ENCODE measurements at regions not wholly inside any gene's neighbourhood (a gene's known extent, or its start where the extent isn't known, plus 50 kb on each side); places are given as distances from the start of the nearest gene placed in this dataset.
"Not testable (repeated sequence)": the region's sequence is repeated elsewhere in the genome, so short reads cannot be mapped to it uniquely, and the experiment has no call there.

DNA sequence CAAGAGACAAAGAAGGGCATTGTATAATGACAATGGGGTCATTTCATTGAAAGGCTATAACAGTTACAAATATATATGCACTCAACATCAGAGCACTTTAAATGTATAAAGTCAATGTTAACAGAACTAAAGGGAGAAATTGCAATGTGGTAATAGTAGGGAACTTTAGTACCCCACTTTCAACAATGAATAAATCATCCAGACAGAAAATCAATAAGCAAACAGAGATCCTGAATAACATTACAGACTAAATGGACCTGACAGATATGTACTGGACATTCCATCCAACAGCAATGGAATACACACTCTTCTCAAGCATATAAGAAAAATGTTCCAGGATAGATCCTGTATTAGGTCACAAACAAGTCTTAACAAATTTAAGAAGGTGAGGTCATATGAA is 90.5 kb upstream of the ALKAL2 start:
- DNase-seq (ENCODE audit: low read depth in 2 of 2) = no peak

DNA sequence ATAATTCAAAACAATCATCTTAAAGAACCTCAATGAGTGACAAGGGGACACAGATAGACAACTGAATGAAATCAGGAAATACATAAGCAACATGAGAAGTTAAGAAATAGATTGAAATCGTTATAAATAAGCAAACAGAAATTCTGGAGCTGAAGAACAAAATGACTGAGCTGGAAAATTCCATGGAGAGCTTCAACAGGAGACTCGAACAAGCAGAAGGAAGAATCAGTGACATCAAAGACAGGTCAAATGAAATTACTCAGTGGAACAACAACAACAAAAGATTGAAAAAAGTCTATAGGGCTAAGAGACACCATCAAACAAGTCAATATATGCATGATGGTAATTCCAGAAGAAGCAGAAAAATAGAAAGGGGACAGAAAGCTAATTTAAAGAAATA is 89.5 kb upstream of the ALKAL2 start:
- DNase-seq (ENCODE audit: low read depth in 2 of 2) = no peak

DNA sequence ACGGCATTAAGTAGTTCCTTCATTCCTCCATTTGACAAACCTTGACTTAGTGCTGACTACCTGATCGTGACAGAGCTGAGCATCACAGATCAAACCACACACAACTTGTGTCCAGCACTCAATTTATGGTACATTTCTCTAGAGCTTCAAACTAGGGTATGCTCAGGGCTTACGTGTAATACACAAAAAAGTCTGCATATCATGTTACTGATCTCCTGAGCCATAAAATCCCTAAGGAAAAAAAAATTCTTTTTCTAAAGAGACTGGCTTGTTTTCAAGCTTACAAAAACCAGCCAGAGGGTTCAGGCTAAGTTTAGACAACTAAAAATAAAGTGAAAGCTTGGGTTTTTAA is 88.0 kb upstream of the ALKAL2 start:
- DNase-seq (ENCODE audit: low read depth in 2 of 2) = no peak

DNA sequence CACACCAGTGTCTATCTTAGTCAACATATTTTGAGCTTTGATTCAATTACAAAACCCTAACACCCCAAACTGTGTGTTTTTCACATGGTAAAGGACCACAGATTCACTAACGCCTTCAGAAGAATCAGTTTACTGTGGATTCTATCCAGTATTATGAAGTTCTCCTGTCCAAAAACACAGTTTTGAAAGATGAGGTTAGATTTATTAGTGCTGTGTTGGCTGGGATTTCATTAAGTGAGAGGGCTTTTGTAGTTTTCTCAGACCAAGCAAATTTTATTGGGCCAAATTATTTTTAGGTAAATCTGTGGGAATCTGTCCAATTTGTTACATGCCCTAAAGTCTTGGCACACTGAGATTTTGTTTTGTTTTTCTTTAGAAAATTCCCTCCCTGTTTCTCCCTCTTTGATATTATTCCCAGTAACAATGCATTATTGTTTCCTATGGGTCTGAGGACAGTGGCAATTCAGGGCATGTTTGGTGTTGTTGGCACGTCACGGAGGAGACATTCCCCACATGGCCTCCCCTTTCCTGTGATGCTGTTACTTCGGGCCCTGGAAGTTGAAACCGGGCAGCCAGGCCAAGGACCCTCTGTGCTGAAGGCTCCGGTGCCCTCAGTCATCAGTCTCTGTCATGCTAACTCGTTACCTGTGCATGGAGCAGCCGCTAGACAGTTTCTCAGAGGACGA is 87.5 kb upstream of the ALKAL2 start:
- no peak for DNase-seq (ENCODE audit: low read depth in 2 of 2)

DNA sequence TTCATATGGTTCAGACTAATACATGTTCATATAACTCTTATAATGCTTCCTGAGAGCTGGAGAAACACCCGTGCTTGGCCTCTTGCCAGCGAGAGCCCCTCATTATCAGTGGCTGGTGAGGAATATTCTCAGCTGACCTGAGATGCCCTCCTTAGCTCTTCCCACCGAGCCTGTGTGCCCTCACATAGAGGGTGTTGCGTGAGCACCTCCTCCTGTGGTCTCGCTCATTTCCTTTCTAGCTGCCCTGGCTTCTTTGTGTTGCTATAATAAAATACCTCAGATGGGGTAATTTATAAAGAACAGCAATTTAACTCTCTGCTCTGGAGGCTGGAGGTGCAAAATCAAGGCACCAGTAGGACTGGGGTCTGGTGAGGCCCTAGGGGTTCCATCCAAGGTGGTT is 80.5 kb upstream of the ALKAL2 start:
- DNase-seq (ENCODE audit: low read depth in 2 of 2) = no peak

DNA sequence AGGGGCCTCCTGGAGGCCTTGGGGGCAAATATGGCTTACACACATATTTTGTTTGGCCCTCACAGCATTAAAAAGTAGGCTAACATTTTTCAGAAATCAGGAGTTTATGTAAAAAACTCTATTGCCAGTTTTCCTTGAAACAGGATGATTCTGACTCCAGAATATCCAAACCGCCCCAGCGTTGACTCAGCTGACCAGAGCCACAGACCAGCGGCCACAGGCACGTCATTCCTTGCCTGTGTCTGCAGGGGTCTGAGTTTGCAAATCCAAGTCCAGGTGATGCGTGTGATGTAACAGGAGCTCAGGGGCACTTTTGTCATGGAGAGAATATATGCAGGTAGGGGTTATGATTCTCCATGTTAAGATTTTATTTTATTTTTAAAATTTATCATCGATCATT is 79.4 kb upstream of the ALKAL2 start:
- no peak for DNase-seq (ENCODE audit: low read depth in 2 of 2)

DNA sequence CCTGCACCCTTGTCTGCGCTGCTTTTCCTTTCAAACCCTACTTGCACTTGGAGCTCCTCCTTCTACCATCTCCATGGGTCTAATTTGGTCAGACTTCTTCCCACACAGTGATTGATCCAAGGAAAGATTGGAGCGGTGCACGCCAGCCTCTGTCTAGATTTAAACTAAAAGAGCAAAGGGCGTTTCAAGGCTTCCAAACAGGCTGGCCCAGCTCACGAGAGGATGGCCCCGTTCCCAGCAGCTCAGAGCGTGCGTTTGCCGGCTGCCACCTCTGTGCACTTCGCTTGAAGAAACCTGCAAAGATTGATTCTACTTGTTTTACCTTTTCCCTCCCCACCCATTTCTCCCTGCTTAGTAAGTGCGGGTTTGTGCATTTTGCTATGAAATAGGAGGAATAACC is 78.8 kb upstream of the ALKAL2 start:
- no peak for DNase-seq (ENCODE audit: low read depth in 2 of 2)

DNA sequence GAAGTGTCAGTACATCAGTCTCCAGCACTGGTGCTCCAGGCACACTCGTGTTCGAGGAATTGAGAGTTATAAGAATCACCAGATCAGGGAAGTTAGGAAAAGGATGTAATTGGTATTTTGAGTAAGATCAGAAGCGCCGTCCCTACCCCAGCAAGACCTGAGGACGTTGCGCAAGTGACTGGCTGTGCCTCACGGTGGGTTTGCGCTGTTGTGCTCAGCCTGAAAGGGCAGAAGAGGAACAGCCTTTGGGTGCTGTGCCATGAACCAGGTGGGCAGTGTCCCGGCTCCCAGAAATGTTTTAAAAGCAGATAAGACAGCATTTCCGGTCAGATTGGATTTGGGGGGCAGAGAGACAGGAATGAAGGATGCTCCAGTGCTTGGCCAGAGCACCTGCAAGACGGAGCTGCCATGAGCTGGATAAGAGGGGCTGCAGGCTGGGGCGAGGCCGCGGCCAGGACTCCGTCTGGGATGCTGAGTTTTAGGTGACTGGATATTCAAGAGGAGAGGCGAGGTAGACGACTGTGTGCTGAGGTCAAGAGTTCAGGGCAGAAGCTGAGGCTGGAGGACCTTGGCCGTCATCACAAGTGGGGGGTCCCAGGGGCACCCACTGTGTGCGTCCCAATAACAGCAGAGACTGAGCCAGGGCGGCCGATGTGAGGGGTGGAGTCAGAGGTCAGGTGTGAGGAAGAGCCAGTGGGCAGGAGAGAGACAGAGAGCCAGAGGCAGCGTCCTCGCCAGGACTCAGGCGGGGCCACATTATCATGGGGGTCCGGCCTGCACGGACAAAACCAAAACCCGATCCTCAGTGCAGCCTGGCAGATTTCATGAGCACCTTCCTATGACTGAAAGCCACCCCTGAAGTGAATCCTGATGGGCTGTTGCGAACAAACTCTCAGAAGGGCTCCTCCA is 77.7 kb upstream of the ALKAL2 start:
- DNase-seq (ENCODE audit: low read depth in 2 of 2) = no peak

DNA sequence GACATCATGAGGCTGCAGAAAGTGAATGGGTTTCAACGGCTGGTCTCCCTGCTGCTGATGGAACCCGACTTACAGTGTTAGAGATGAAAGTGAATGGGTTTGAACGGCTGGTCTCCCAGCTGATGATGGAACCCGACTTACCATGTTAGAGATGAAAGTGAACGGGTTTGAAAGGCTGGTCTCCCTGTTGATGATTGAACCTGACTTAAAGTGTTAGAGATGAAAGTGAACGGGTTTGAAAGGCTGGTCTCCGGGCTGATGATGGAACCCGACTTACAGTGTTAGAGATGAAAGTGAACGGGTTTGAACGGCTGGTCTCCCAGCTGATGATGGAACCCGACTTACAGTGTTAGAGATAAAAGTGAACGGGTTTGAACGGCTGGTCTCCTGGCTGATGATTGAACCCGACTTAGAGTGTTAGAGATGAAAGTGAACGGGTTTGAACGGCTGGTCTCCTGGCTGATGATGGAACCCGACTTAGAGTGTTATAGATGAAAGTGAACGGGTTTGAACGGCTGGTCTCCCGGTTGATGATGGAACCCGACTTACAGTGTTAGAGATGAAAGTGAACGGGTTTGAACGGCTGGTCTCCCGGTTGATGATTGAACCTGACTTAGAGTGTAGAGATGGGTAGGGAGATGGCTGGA is 76.1 kb upstream of the ALKAL2 start:
- no peak for DNase-seq (ENCODE audit: low read depth in 2 of 2)

DNA sequence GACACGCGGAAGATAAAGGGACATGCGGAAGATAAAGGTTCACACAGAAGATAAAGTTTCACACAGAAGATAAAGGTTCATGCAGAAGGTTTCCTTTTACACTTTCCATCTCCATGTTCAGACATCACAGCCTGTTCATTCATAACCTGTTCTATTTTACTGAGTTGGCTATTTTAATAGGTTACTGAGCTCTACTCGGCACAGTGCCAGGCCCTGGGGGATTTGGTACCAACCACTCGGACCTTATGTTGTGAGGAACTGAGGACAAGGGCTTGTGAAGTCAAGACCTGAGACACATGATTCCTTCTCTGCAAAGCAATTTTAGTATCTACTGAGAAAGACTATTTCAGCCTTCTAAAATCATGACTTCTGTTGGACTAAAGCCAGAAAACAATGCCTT is 75.0 kb upstream of the ALKAL2 start:
- DNase-seq (ENCODE audit: low read depth in 2 of 2) = no peak

DNA sequence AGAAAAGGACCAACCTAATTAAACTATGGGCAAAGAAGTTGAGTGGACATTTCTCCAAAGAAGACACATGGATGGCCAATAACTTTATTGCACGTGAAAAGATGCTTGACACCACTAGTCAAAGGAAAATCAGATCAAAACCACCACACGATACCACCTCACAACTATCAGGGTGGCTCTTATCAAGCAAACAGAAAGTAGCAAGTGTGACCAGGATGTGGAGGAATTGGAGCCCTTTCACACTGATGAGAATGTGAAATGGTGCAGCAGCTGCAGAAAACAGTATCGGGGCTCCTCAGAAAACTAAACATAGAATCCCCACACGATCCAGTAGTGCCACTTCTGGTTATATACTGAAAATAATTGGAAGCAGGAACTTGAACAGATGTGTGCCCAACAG is 72.2 kb upstream of the ALKAL2 start:
- DNase-seq (ENCODE audit: low read depth in 2 of 2) = no peak

DNA sequence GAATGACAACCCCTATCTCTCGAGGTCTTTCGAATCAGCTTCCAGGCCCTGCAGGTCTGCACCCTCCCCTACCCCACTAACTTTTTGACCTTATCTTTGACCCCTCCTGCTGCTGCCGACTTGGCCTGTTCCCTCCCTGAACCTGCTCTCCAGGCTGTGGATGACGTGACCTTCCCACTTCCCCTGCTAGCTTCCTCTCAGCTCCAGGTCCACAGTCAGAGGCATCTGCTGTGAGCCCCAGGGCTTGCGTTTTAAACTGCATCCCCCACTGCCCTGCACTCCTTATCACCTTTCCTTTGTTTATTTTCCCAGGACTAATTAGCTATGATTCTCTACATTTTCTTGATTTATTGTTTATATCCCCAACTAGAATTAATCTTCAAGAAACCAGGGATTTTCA is 71.2 kb upstream of the ALKAL2 start:
- DNase-seq (ENCODE audit: low read depth in 2 of 2) = no peak

DNA sequence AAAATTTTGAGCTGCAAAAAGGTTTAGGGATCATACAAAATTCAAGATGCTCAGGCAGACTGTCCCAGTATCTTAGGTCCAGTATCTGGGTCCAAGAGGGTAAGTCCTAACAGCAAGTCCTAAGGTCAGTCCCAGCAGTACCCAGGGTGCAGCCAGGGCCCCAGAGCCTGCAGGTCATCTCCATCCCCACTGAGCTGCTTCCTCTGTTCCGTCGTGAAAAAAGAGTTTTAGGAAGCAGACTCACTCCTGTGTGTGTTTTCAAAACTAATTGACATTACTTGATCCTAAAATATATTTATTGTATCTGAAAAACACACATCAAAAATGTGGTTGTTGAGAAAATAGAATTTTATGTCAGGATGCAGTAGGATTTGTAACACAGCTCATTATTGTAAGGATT is 69.9 kb upstream of the ALKAL2 start:
- no peak for DNase-seq (ENCODE audit: low read depth in 2 of 2)

DNA sequence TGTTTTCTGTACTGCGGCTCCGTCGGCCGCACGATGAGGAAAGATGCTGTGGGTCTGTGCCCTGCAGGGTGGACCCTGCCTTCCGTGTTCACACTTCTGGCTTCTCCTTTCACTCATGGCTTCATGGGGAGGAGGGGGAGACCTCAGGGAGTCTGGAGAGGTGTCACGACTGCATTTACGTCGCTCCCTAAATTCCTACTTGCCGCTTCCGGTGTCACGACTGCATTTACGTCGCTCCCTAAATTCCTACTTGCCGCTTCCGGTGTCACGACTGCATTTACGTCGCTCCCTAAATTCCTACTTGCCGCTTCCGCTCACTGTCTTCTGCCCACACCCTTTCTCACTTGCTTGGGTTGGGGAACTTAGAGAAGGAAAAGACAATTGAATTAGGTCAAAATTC is 68.4 kb upstream of the ALKAL2 start:
- DNase-seq (ENCODE audit: low read depth in 2 of 2) = not testable (repeated sequence)

DNA sequence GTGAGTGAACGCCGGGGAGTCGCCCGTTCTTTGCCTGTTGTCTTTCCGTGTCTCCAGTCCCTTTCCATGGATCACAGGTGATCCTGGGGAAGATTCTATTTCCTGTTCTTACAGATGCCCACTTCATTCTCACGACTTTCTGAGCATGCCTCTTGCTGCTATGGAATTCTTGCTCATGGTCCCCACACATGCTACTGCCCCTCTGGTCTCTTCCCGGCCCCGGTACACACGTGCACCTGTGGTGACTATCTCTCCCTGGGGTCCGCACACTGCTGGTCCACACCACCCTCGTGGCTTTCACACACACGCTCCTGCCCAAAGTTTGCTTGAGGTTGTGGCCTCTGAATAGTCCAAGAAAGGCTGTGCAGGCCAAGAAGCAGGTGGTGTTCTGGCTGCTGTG is 67.9 kb upstream of the ALKAL2 start:
- no peak for DNase-seq (ENCODE audit: low read depth in 2 of 2)

DNA sequence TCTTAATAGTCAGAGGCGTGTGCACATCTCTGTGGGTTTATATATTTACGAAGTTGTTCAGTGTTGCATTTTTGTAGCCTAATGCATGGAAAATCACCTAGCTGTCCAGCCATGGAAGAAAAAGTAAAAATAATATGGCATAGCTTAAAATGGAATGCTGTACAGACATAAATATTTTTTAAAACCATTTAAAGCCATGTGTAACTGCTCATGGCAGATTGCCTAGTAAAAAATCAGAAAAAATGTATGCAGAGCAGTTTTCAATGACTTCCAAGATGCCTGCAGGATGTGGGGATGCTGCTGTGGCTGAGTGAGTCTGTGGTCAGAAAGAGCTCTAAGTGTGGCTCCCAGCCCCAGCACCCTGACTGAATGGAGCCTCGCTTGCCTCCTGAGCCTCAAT is 64.8 kb upstream of the ALKAL2 start:
- DNase-seq (ENCODE audit: low read depth in 2 of 2) = no peak

DNA sequence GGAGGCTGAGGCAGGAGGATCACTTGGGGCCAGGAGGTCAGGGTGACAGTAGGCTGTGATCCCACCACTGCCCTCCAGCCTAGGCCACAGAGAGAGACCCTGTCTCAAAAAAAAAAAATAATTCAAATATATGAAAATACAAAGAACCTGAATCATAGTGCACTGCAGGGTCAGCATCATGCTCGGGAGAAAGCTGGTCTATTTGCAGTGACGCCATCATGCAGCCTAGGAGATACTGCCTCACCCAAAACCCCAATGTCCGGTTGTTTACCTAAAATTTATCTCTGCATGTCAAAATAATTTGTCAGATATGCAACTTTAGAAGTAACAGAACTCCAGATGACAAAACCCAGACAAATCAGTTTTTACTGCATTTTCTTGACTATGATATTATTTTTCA is 61.5 kb upstream of the ALKAL2 start:
- no peak for DNase-seq (ENCODE audit: low read depth in 2 of 2)

DNA sequence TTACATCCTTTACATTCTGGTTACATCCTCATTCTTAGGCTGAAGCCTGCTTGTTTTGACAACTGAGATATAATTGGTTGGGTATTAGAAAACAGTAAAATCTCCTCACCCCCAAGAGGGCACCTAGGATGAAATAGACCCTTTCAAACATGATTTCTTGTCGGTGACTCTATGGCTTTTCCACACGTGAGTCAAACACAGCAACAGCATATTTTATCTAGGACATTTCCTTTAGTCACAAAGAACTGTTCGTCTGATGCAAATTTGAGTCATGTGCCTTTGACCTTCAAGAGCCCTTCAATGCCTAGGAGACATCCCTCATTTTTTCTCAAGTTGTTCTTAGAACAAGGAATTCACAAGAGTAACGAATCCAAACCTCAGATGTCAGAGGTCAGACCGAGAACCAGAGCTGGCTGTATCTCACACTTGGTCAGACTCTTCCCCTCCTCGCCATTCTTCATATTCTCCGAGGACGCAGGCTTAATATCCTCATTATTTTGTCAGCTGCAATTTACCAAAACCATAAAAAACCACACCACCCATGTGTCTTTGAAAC is 60.5 kb upstream of the ALKAL2 start:
- DNase-seq (ENCODE audit: low read depth in 2 of 2) = no peak

DNA sequence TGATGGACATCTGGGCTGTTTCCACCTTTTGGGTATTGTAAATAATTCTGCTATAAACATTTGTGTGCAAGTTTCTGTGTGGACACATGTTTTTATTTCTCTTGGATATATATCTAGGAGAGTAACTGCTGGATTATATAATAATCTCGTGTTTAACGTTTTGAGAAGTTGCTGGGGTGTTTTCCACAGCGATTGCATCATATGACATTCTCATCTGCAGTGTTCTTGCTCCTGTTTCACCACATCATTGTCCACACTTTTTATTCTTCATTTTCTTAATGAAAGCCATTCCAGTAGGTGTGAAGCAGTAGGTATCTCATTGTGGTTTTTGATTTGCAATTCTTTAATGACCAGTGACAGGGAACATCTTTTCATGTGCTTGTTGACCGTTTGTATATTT is 56.9 kb upstream of the ALKAL2 start:
- no peak for DNase-seq (ENCODE audit: low read depth in 2 of 2)

DNA sequence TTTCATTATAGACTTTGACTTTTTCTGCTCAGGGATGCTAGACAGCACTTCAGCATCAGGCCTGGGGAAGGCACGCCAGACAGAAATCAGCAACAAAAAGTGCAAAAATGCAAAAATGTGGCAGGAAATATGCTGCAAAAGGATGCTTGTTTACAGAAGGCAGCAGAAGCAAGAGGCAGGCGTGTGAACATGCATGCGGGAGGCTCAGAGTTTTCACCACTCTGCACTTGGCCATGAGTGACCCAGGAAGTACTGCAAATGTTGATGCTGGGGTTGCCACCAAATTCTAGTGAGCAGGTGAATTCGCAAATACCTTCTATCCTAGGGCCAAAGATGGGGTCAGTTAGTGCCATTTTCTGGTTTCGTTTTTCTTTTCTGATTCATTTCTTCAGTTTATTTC is 55.5 kb upstream of the ALKAL2 start:
- DNase-seq (ENCODE audit: low read depth in 2 of 2) = no peak

DNA sequence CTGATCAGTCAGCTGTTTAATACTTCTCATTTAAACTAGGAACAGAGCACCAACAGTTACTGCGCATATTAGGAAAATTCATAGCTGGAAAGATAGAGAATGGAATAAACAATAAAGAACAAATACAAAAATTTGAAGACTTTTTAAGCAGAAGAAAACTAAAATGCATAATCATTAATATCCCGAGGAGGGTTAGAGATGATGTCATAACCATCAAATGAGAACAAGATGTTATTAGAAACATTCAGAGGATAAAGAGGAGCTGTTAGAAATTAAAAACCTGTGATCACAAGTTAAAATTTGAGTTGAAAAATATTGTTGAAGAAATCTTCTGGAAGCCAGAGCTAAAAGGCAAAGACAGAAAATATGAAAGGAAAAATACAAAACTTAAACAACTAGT is 54.0 kb upstream of the ALKAL2 start:
- DNase-seq (ENCODE audit: low read depth in 2 of 2) = no peak

DNA sequence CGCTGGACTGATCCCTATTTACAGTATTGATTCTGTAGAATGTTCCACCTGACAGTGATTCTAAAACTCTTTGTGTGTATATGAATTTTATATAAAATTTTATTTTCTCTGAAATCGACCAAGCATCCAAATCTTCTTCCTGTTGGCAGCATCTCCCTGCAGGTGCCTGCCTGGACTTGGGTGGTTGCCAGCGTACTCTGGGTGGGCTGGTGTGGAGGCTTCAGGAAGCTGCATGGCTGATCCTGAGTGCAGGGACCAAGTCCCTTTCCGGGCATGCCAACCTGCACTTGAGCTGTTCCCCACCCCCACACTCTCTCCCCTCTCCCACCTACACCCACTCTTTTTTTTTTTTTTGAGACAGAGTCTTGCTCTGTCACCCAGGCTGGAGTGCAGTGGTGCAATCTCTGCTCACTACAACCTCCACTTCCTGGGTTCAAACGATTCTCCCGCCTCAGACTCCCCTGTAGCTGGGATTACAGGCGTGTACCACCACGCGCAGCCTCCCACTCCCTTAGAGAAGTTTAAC is 53.2 kb upstream of the ALKAL2 start:
- no peak for DNase-seq (ENCODE audit: low read depth in 2 of 2)

Data from stimulated activated CD4-positive, alpha-beta T cell treated with anti-CD3 and anti-CD28 coated beads, Interleukin-12 subunit alpha, Interleukin-12 subunit beta, amount 100 ng/mL, for 24 hours (primary cell).